Prostate gland (tissue), 2 donors: ENCODE measurements at regions not wholly inside any gene's neighbourhood (a gene's known extent, or its start where the extent isn't known, plus 50 kb on each side); places are given as distances from the start of the nearest gene placed in this dataset.

Experiments used
- POLR2A ChIP-seq: fragments of 450-650 bp; IDR thresholded peaks from one replicate; pipeline ENCODE4 v1.6.1; 2016; ENCODE audit warnings: antibody characterized with exemption, mild to moderate bottlenecking
- POLR2AphosphoS5 ChIP-seq: sonication (generic); formaldehyde crosslinking; IDR thresholded peaks from one replicate; pipeline ENCODE4 v1.6.1; 2017; ENCODE audit warnings: antibody characterized with exemption
- TF ChIP-seq, protein P1 (sequence below), 4 experiments: fragments of 200-600 bp in 2 of 4; fragments of 450-650 bp in 2 of 4; sonication (generic) in 2 of 4; IDR thresholded peaks; 1 replicate in 3 of 4; 2 replicates in 1 of 4; pipeline ENCODE4 v1.5.1; 2016 to 2019; ENCODE audit warnings: antibody characterized with exemption in 4 of 4, mild to moderate bottlenecking in 2 of 4, moderate library complexity in 2 of 4

GRCh38 chr22:23495614-23496444 lies 84.3 kb downstream of the IGLL1 start:
- TF ChIP-seq, protein P1, sequence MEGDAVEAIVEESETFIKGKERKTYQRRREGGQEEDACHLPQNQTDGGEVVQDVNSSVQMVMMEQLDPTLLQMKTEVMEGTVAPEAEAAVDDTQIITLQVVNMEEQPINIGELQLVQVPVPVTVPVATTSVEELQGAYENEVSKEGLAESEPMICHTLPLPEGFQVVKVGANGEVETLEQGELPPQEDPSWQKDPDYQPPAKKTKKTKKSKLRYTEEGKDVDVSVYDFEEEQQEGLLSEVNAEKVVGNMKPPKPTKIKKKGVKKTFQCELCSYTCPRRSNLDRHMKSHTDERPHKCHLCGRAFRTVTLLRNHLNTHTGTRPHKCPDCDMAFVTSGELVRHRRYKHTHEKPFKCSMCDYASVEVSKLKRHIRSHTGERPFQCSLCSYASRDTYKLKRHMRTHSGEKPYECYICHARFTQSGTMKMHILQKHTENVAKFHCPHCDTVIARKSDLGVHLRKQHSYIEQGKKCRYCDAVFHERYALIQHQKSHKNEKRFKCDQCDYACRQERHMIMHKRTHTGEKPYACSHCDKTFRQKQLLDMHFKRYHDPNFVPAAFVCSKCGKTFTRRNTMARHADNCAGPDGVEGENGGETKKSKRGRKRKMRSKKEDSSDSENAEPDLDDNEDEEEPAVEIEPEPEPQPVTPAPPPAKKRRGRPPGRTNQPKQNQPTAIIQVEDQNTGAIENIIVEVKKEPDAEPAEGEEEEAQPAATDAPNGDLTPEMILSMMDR (IDR thresholded peaks at IDR 0.05): no peak
- TF ChIP-seq POLR2A (no peak), POLR2AphosphoS5 (no peak)
